ENCODE measurements at regions not wholly inside any gene's neighbourhood (a gene's known extent, or its start where the extent isn't known, plus 50 kb on each side); places are given as distances from the start of the nearest gene placed in this dataset.

GRCh38 chr13:31442571-31442970 is 242.8 kb downstream of the B3GLCT start:
- no peak for DNase-seq

GRCh38 chr13:31444266-31444856 is 244.6 kb downstream of the B3GLCT start:
- DNase-seq: no peak

GRCh38 chr13:31452525-31452924 is 252.8 kb downstream of the B3GLCT start:
- no peak for DNase-seq

- DNase-seq: no peak
Observed at GRCh38 chr13:31455581-31455980, 255.8 kb downstream of the B3GLCT start.

- DNase-seq: no peak
Observed at GRCh38 chr13:31456056-31456455, 256.3 kb downstream of the B3GLCT start.

- DNase-seq: no peak
Observed at GRCh38 chr13:31460061-31460460, 260.3 kb downstream of the B3GLCT start.

GRCh38 chr13:31461923-31462322 is 262.1 kb downstream of the B3GLCT start:
- no peak for DNase-seq

- no peak for DNase-seq
Observed at GRCh38 chr13:31462766-31463165, 263.0 kb downstream of the B3GLCT start.

GRCh38 chr13:31468114-31468902 is 268.5 kb downstream of the B3GLCT start:
- no peak for DNase-seq

GRCh38 chr13:31469377-31469776 is 269.6 kb downstream of the B3GLCT start:
- no peak for DNase-seq

- no peak for DNase-seq
Observed at GRCh38 chr13:31476266-31476665, 263.1 kb upstream of the RXFP2 start.

GRCh38 chr13:31476753-31477152 is 262.6 kb upstream of the RXFP2 start:
- DNase-seq: no peak

- no peak for DNase-seq
Observed at GRCh38 chr13:31477961-31478360, 261.4 kb upstream of the RXFP2 start.

GRCh38 chr13:31485183-31485582 is 254.1 kb upstream of the RXFP2 start:
- DNase-seq: no peak

- DNase-seq: no peak
Observed at GRCh38 chr13:31485651-31486051, 253.7 kb upstream of the RXFP2 start.

- no peak for DNase-seq
Observed at GRCh38 chr13:31495336-31495735, 244.0 kb upstream of the RXFP2 start.

- no peak for DNase-seq
Observed at GRCh38 chr13:31499274-31499673, 240.1 kb upstream of the RXFP2 start.

GRCh38 chr13:31503626-31504025 is 235.7 kb upstream of the RXFP2 start:
- no peak for DNase-seq

- DNase-seq: no peak
Observed at GRCh38 chr13:31504918-31505317, 234.4 kb upstream of the RXFP2 start.

- DNase-seq: no peak
Observed at GRCh38 chr13:31512331-31512730, 227.0 kb upstream of the RXFP2 start.

- DNase-seq: no peak
Observed at GRCh38 chr13:31514932-31515331, 224.4 kb upstream of the RXFP2 start.

- no peak for DNase-seq
Observed at GRCh38 chr13:31515427-31515826, 223.9 kb upstream of the RXFP2 start.

GRCh38 chr13:31517599-31517998 is 221.7 kb upstream of the RXFP2 start:
- no peak for DNase-seq

- no peak for DNase-seq
Observed at GRCh38 chr13:31518645-31519044, 220.7 kb upstream of the RXFP2 start.

- no peak for DNase-seq
Observed at GRCh38 chr13:31521435-31521834, 217.9 kb upstream of the RXFP2 start.

All from CD4-positive, alpha-beta T cell treated with Interleukin-4 for 1 hour (primary cell).